Panc1 (cell line): ENCODE measurements at regions not wholly inside any gene's neighbourhood (a gene's known extent, or its start where the extent isn't known, plus 50 kb on each side); places are given as distances from the start of the nearest gene placed in this dataset.

ENCODE experiments used
- ATAC-seq: fragments of 200-7000 bp; cut with Tn5 transposase; 2 replicates; pipeline ENCODE4 v1.9.1; 2020; ENCODE audit warnings: mild to moderate bottlenecking, moderate library complexity
- BruUV-seq: library from RNA; stranded (reverse); fragments of 400-500 nt; replicated peaks from 2 replicates; lab custom pipeline; 2021; lab: Mats Ljungman, UMichigan
- CTCF ChIA-PET: fragments of 300-600 bp; sonication (Branson Sonifier 250); formaldehyde crosslinking; loops from one replicate; lab custom pipeline; 2022; ENCODE audit warnings: antibody characterized with exemption; lab: Charles Lee
- POLR2A ChIA-PET: fragments of 300-600 bp; sonication (Branson Sonifier 250); formaldehyde crosslinking; loops from one replicate; lab custom pipeline; 2022; ENCODE audit warnings: antibody characterized with exemption; lab: Charles Lee
- DNase-seq: peaks from one replicate; pipeline ENCODE4 v3.0.0-alpha.2; 2010; ENCODE audit warnings: low read depth, low spot score
- H3K27ac ChIP-seq: 2 replicates; pipeline ENCODE4 v1.5.1; 2011; ENCODE audit warnings: mild to moderate bottlenecking, low read length, inconsistent platforms
- H3K27me3 ChIP-seq: fragments of 200-500 bp; sonication (Bioruptor generic); 2 replicates; pipeline ENCODE4 v1.6.0; 2014; ENCODE audit warnings: low read length, inconsistent platforms; ENCODE audit not compliant: control insufficient read depth, insufficient read depth
- H3K36me3 ChIP-seq: fragments of 200-500 bp; sonication (Bioruptor generic); 2 replicates; pipeline ENCODE4 v1.5.1; 2014; ENCODE audit warnings: inconsistent platforms, mild to moderate bottlenecking, low read length, moderate library complexity; ENCODE audit not compliant: control insufficient read depth, insufficient read depth
- H3K4me1 ChIP-seq: 2 replicates; pipeline ENCODE4 v1.5.1; 2011; ENCODE audit warnings: inconsistent platforms, mild to moderate bottlenecking, low read length, moderate library complexity; ENCODE audit not compliant: control insufficient read depth, insufficient read depth
- H3K4me3 ChIP-seq, 2 experiments: 2 replicates each; pipeline ENCODE4 v1.5.1; 2011 to 2012; ENCODE audit warnings: low read depth in 2 of 2, low read length in 2 of 2, mild to moderate bottlenecking in 2 of 2, inconsistent platforms in 1 of 2, moderate library complexity in 1 of 2
- H3K9me3 ChIP-seq: fragments of 200-500 bp; sonication (Bioruptor generic); 2 replicates; pipeline ENCODE4 v1.5.1; 2014; ENCODE audit warnings: low read depth, mild to moderate bottlenecking, inconsistent platforms, low read length, moderate library complexity; ENCODE audit not compliant: control insufficient read depth, insufficient read depth
- POLR2AphosphoS5 ChIP-seq: IDR thresholded peaks from 2 replicates; pipeline ENCODE4 v1.6.1; 2012; ENCODE audit warnings: mild to moderate bottlenecking, low read depth, low read length, moderate library complexity
- SIN3A ChIP-seq: IDR thresholded peaks from 2 replicates; pipeline ENCODE4 v1.6.1; 2012; ENCODE audit warnings: low read depth, mild to moderate bottlenecking, low read length, moderate library complexity, borderline replicate concordance; ENCODE audit not compliant: insufficient read depth
- TCF7L2 ChIP-seq: IDR thresholded peaks from 2 replicates; pipeline ENCODE4 v1.6.1; 2011; ENCODE audit warnings: mild to moderate bottlenecking, low read depth, low read length, inconsistent platforms
- in situ Hi-C: cut with HindIII; loops from 2 replicates; pipeline ENCODE4 v1.10.0; 2016; ENCODE audit warnings: low sequenced_read_pairs, low pct_unique_long_range_greater_than_20kb
- intact Hi-C: fragments of 100-400 bp; cut with micrococcal nuclease; formaldehyde crosslinking; loops from one replicate; pipeline ENCODE4 v1.10.0; 2022; ENCODE audit not compliant: unreplicated experiment
- TF ChIP-seq, protein P1 (sequence below), 2 experiments: IDR thresholded peaks; 2 replicates each; pipeline ENCODE4 v1.6.1; 2011 to 2012; ENCODE audit warnings: low read depth in 2 of 2, control low read depth in 1 of 2, low read length in 1 of 2, mild to moderate bottlenecking in 1 of 2, moderate library complexity in 1 of 2; ENCODE audit not compliant: insufficient read depth in 1 of 2
- TF ChIP-seq, protein P2 (sequence below): fragments of 450-650 bp; IDR thresholded peaks from 2 replicates; pipeline ENCODE4 v1.5.1; 2017; ENCODE audit warnings: mild to moderate bottlenecking

DNA sequence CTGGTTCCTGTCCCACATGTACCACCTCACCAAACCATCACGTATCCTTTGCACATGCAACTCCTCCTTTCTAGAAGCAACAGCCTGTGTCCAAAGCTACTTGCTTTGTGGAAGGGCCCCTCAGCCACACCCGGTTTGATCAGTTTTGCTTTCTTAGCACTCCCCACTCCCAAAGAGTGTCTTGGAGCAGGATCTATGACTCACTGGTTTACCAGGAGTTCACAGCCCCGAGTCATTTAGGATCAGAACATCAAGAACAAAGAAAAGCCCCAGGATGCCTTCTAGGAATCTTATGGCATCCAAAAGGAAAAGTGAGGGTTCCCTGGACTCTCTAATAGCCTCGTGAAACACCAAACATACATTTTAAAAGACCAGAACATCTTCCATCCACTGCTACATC, 50.7 kb upstream of the IGF1R start:
- in situ Hi-C loops, result no loop called here
- ChIA-PET POLR2A (interaction anchor here (1.1 kb wide), 1 partner anchor 20 kb away, joined by 5 read pairs; no protein-coding TSS in a partner anchor), CTCF (interaction anchor here (0.6 kb wide), 1 partner anchor 10 kb away, joined by 7 read pairs; no protein-coding TSS in a partner anchor)
- H3K4me1 ChIP-seq, result peaks cover 21% of the 10 kb centered on the region
- no peak overlapping the region for H3K4me3 ChIP-seq
- intact Hi-C loops, result no loop called here
- BruUV-seq, result no TSS peak
- 0 out of 2 replicates have a peak overlapping the region, but pooled peaks have one; percentile 23 for H3K27ac ChIP-seq
- H3K27me3 ChIP-seq, result no peaks in the 10 kb centered on the region
- TF ChIP-seq, protein P1, sequence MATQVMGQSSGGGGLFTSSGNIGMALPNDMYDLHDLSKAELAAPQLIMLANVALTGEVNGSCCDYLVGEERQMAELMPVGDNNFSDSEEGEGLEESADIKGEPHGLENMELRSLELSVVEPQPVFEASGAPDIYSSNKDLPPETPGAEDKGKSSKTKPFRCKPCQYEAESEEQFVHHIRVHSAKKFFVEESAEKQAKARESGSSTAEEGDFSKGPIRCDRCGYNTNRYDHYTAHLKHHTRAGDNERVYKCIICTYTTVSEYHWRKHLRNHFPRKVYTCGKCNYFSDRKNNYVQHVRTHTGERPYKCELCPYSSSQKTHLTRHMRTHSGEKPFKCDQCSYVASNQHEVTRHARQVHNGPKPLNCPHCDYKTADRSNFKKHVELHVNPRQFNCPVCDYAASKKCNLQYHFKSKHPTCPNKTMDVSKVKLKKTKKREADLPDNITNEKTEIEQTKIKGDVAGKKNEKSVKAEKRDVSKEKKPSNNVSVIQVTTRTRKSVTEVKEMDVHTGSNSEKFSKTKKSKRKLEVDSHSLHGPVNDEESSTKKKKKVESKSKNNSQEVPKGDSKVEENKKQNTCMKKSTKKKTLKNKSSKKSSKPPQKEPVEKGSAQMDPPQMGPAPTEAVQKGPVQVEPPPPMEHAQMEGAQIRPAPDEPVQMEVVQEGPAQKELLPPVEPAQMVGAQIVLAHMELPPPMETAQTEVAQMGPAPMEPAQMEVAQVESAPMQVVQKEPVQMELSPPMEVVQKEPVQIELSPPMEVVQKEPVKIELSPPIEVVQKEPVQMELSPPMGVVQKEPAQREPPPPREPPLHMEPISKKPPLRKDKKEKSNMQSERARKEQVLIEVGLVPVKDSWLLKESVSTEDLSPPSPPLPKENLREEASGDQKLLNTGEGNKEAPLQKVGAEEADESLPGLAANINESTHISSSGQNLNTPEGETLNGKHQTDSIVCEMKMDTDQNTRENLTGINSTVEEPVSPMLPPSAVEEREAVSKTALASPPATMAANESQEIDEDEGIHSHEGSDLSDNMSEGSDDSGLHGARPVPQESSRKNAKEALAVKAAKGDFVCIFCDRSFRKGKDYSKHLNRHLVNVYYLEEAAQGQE (IDR thresholded peaks at IDR 0.05; ENCODE audit: insufficient read depth in 1 of 2, low read depth in 2 of 2, low read length in 1 of 2), result no peak
- TF ChIP-seq, protein P2, sequence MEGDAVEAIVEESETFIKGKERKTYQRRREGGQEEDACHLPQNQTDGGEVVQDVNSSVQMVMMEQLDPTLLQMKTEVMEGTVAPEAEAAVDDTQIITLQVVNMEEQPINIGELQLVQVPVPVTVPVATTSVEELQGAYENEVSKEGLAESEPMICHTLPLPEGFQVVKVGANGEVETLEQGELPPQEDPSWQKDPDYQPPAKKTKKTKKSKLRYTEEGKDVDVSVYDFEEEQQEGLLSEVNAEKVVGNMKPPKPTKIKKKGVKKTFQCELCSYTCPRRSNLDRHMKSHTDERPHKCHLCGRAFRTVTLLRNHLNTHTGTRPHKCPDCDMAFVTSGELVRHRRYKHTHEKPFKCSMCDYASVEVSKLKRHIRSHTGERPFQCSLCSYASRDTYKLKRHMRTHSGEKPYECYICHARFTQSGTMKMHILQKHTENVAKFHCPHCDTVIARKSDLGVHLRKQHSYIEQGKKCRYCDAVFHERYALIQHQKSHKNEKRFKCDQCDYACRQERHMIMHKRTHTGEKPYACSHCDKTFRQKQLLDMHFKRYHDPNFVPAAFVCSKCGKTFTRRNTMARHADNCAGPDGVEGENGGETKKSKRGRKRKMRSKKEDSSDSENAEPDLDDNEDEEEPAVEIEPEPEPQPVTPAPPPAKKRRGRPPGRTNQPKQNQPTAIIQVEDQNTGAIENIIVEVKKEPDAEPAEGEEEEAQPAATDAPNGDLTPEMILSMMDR, result no peak
- TF ChIP-seq POLR2AphosphoS5 (no peak), SIN3A (no peak), TCF7L2 (no peak)
- no peak for DNase-seq
- no peak for ATAC-seq
- H3K9me3 ChIP-seq, result no peaks in the 10 kb centered on the region
- H3K36me3 ChIP-seq, result no peaks in the 10 kb centered on the region
